ENCODE measurements at regions not wholly inside any gene's neighbourhood (a gene's known extent, or its start where the extent isn't known, plus 50 kb on each side); places are given as distances from the start of the nearest gene placed in this dataset.
"Not testable (repeated sequence)": the region's sequence is repeated elsewhere in the genome, so short reads cannot be mapped to it uniquely, and the experiment has no call there.

DNA sequence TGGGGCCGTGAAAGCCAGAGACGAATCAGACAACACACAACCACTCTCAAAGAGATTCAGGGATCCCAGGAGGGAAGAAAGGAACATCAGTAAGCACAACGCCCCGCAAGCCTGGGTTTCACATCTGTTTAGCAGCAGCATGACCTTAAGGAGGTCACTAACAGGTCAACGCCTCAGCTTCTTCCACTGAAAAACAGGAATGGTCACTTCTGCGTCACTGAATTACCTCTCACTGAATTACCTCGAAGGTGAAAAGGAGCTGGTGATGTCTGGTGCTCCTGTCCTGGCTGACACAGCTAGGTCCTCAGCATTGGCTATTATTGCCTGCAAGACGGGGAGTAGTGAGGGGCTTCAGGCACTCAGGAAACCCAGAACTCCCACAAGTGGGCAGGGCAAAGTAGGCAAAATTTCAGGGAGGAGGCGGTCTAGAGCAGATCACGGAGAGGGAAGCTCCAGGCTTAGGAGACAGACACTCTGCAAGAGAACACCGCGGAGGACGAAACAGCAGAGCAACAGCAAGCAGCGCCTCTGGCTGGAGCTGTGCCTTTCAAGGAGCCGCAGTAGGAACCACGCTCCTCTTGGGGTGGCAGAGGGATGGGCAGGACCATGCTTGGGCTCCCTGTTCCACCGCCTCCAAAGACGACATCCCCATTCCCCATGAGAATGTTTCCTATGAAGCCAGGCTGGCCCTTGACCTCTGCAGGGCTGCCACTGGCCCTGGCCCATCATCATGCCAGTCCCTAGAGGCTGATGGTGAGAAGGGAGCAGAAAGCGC, 108.4 kb downstream of the SINHCAF start:
- no peak for DNase-seq

GRCh38 chr12:31218203-31219025, 107.5 kb downstream of the SINHCAF start:
- DNase-seq, result no peak

DNA sequence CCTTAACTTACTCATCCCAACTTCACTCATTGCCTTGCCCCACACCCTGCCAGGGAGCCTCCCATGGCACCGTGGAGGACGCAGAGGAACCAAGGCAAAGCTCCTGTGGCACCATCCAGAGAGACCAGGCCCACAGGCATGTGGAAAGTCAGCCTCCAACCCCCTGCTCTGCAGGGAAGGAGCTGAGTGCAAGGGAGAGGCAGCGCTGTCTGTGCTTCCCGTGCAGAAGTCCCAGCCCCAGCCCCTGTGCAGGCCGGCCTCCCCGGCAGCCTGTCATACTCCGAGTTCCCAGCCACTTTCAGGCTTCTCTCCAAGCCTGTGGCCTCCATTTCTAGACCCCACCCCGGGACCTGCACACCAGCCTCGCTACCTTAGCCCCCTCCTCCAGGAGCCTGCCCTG, 106.4 kb downstream of the SINHCAF start:
- no peak for DNase-seq

- DNase-seq, result no peak
Observed at GRCh38 chr12:31220061-31220460, 105.9 kb downstream of the SINHCAF start.

- DNase-seq, result no peak
Observed at GRCh38 chr12:31220633-31221550, 105.1 kb downstream of the SINHCAF start.

DNA sequence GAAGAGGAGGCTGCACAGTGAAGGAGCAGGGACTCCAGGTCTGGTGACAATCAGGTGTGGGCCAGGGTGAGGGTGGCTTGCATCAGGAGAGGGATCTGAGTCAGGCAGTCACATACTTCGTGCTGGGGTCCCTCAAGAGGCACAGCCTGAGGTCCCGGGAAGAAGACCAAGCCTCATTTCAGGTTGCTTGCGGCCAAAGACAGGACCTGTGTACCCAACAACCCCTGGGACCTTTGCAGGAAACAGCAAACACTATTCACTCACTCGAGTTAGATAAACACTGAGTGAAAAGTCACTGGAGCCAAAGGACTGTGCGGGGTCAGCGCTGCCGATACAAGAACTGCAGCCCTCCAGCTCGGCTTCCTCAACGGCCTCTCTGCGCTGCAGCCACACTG, 104.4 kb downstream of the SINHCAF start:
- no peak for DNase-seq

DNA sequence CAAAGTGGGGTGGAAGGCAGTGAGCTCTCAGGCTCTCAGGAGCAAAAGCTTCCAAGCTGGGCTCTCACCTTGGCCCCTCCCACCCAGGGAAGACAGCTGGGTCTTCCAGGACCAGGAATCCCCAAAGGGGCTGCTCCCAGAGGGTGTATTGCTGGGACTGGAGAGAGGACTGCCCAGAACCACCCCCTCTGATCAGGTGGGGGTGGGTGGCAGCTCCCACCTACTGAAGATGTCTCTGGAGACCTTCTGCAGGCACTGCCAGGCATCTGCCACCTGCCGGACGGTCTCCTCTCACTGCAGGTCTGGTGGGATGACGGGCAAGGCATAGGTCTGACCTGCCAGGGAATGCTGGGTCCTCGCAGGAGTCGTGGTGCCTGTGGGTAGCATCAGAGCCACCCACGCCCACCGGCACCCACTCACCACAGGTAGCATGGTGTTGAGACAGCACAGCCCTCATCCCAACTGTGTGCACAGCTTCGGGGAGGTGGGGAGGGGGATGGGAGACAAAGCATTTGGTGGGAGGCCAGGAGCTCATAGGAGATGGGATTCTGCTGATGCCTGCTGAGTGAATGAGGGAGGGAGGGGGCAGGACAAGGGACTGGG, 103.2 kb downstream of the SINHCAF start:
- no peak for DNase-seq

DNA sequence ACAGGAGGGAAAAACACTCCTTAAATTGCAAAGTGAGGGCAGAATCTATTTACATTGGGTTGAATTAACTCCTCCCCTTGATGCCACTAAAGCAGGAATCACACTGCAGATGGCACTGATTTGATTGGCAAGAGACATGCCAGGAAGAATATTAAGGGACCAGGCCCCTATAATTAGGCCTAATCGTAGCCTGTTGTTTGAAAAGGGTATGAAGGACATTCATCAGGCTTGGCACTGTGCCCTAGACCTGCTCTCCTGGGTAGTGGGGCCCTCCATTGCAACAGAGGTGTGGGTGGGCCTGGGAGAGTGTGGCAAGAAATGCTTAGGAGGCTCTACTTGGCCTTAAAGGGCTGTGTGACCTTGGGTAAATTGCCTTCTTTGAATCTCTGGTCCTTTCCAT, 102.3 kb downstream of the SINHCAF start:
- not testable (repeated sequence) for DNase-seq

DNA sequence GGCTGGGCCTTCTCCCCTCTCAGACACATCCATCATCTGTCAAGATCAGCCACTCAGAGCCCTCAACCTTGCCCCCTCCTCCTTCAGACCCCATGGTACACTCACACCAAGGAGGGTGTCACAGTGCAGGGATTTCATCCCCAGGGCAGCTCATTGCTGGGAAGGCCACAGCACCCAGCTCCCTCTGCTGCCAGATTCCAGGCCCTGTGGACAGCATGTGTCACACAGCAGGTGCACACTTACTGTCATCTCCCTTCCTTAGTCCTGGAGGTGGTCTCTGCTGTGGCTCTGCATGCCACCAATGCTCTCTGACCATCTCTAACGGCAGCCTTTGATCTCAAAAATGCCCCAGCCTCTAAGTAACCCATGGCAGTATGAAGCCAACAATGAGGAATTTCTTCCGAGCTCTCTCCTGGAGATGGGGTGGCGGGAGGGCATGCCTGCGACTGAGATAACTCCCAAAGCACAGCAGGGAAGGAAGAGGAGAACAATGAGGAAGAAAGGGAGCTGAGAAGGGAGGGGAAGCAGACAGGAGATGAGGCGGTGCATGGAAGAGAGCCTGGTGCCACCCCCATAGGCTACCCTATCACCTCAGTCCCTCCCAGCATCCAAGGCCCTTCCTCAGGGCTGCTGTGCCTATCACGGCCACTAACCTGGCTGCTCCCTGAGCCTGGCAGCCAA, 101.0 kb downstream of the SINHCAF start:
- DNase-seq, result peak in 1 of 2 experiments; percentile 54

- DNase-seq, result peak in 1 of 2 experiments; percentile 26
Observed at GRCh38 chr12:31225656-31226535, 100.1 kb downstream of the SINHCAF start.

GRCh38 chr12:31226639-31227038, 99.3 kb downstream of the SINHCAF start:
- peak; percentile 59 to 81 for DNase-seq

DNA sequence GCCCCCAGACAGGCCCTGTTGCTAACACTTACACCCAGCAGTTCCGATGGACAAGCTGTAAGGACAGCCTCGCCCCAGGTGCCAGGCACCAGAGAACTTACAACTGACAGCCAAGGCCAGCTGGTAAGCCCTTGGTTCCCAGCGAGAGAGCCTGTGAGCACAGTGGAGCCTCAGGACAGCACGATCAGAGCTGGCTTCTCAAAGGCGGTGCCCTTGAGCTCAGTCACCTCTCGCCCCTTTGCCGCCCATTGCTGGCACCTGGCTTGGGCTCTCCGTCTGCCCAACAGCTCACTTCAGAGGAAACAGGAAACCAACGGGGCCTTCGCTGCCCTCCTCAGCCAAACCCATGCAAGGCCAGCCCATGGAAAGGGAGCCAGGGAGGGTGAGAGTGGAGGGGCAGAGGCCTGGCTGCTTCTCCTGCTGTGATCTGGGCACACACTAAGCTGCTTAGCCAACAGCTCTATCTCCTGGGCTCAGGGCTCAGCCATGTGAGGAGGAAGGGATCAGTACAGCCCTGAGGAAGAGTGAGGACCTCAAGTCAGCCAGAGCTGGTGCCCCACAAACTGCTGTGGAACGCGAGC, 98.5 kb downstream of the SINHCAF start:
- DNase-seq, result peak in 1 of 2 experiments; percentile 56

GRCh38 chr12:31228811-31229792, 96.8 kb downstream of the SINHCAF start:
- no peak for DNase-seq

DNA sequence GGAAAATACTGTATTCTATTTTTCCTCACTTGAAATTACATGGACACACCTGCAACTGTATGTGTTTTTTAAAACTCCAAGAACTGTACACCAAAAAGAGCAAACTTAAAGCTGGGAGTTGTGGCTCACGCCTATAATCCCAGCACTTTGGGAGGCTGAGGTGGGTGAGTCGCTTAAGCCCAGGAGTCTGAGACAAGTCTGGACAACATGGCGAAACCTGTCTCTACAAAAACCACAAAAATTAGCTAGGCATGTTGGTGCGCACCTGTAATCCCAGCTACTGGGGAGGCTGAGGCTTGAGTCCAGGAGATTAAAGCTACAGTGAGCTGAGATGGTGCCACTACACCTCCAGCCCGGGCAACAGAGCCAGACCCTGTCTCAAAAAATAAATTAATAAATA, 95.9 kb downstream of the SINHCAF start:
- DNase-seq, result no peak

Measured in SHP77 (cell line).